AG10803 (cell line): ENCODE measurements at regions not wholly inside any gene's neighbourhood (a gene's known extent, or its start where the extent isn't known, plus 50 kb on each side); places are given as distances from the start of the nearest gene placed in this dataset.

Experiments
- DNase-seq: peaks from one replicate; pipeline ENCODE4 v3.0.0; 2010; ENCODE audit warnings: low read depth
- H3K4me3 ChIP-seq: 2 replicates; pipeline ENCODE4 v1.5.1; 2011; ENCODE audit warnings: mild to moderate bottlenecking, low read length, control low read depth
- TF ChIP-seq, protein P1 (sequence below): conservative IDR thresholded peaks from 2 replicates; pipeline ENCODE4 v1.5.1; 2011; ENCODE audit warnings: mild to moderate bottlenecking, low read length, control low read depth, inconsistent platforms

DNA sequence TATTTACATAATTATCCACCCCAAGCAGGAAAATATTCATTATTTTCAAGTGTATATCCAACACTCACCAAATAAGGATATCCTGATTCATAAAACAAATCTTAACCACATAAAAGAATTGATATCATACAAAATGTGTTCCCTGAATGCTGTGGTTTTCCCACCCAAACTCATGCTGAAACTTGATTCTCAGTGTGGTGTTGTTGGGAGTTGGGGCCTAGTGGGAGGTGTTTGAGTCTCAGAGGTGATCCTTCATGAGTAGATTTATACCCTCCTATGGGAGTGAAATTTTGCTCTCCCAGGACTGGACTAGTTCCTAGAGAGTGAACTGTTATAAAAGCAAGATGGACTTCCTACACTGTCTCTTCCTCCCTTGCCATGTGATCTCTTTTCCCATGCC is 1028.3 kb downstream of the SORCS1 start:
- no peak for DNase-seq
- H3K4me3 ChIP-seq: no peak overlapping the region
- TF ChIP-seq, protein P1, sequence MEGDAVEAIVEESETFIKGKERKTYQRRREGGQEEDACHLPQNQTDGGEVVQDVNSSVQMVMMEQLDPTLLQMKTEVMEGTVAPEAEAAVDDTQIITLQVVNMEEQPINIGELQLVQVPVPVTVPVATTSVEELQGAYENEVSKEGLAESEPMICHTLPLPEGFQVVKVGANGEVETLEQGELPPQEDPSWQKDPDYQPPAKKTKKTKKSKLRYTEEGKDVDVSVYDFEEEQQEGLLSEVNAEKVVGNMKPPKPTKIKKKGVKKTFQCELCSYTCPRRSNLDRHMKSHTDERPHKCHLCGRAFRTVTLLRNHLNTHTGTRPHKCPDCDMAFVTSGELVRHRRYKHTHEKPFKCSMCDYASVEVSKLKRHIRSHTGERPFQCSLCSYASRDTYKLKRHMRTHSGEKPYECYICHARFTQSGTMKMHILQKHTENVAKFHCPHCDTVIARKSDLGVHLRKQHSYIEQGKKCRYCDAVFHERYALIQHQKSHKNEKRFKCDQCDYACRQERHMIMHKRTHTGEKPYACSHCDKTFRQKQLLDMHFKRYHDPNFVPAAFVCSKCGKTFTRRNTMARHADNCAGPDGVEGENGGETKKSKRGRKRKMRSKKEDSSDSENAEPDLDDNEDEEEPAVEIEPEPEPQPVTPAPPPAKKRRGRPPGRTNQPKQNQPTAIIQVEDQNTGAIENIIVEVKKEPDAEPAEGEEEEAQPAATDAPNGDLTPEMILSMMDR: no peak

DNA sequence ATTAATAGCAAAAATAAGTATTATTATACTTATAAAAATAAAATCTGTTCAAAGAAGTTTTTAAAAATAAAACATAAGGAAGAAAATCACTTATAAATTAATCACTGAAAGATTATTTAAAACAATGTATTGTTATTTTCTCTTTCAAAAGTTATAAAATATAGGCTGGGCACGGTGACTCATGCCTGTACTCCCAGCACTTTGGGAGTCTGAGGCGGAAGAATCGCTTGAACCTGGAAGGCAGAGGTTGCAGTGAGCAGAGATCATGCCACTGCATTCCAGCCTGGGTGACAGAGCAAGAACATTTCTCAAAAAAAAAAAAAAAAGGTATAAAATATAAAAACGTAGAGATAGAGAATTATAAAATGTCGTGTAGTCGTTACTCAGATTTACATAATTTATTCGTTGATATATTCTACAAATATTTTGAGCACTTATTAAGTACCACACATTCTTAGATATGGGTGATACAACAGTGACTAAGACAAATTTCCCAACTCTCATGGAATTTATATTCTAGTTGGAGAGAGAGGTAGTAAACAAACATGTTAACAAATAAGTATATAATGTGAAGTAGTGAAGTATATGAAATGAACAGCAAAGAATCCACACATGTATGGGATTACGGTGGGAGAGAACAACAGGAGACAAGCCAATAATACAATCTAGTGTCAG is 1030.0 kb downstream of the SORCS1 start:
- TF ChIP-seq, protein P1: no peak
- DNase-seq: no peak
- no peak overlapping the region for H3K4me3 ChIP-seq

DNA sequence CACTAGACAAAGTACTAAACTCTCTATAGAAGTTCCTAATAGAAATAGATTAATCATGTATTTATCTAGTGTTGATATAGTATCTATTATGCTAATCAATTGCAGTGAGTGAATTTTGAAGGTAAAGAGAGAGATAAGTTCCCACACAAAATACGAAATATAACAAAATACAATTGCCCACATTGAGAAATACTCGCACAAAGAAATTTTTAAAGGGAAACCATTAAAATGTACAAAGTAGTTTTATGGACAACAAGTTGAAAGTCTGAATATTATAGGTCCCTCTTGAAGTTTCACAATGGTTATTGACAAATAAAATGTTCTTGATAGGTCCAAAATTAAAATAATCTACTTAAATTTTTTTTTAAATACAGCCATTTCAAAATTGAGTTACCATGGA is 1031.1 kb downstream of the SORCS1 start:
- DNase-seq: no peak
- no peak overlapping the region for H3K4me3 ChIP-seq
- TF ChIP-seq, protein P1: no peak

DNA sequence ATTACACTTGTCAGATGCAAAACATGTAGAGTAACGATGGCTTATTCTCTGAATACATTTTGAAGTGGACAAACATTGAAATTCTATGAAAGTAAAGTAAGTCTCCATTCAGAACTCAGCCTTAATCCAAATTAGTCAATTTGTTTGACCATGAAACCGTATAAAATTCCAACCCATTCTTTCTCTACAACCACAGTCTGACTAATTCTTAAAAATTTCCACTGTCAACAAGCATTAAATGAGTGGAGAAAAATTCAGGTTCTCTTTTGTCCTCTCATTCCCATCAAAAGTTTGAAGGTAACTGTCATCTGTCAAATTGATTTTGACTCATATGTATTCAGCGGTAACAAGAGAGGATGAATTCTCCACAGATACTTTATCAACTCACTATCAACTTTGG is 1031.5 kb downstream of the SORCS1 start:
- DNase-seq: no peak
- H3K4me3 ChIP-seq: no peak overlapping the region
- TF ChIP-seq, protein P1: no peak

DNA sequence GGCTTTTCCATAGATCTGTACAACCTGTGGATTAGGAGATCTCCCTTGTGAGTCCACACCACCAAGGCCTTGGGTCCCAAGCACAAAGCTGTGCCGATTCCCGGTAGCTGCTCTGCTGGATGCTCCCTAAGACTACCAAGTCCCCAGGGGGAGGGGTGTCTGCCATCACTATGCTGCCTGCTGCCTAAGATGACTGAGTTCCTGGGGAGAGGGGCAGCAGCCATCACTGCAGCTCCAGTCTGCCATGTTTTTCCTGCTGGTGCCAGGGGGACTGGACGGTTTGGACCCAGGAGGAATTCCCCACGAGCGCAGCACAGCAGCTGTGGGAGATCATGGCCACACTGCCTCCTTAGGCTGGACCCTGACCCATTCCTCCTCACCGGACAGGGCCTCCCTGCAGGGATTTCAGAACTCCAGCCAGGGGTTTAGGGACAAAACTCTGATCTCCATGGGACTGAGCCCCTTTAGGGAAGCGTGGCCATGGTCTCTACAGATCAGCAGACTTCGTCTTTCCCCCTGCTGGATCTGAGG is 1049.8 kb downstream of the SORCS1 start:
- TF ChIP-seq, protein P1: no peak
- H3K4me3 ChIP-seq: no peak overlapping the region
- no peak for DNase-seq

DNA sequence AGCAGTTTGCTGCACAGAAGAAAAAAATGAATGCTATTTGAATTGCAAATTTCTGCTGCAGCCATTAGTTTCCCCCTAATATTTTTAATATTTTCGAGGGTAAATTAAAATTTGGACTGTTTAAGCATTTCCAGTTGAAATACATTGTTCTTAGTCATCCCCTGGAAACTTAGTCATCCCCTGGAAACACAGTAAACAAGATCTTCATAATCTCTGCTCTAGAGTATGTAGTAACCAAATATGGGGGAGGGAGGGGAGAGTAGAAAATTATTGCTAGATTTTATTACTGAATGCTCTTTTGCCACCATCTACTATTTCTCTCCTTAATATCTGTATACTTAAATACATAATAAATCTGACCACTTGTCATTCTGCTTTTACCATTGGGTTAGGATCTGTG is 1053.3 kb downstream of the SORCS1 start:
- H3K4me3 ChIP-seq: no peak overlapping the region
- TF ChIP-seq, protein P1: no peak
- DNase-seq: peak; percentile 6

DNA sequence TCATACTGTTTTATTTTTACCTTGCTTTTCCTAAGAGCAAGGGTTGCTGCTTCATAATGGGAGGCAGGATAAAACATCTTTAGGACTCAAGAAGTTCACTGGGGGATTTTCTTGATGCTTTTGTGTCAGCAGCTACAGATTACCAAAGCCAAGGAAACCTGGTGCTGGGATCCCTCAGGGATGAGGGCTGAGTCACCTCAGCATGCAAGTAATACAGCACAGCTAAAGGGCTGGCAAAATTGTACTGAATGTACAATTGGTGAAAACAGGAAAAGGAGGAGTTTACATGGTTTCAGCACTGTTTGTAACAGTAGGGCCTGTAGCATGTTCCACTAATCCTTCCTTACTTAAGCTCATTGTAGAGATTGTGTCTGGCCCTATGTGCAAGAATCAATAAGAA is 1056.8 kb downstream of the SORCS1 start:
- no peak overlapping the region for H3K4me3 ChIP-seq
- TF ChIP-seq, protein P1: no peak
- DNase-seq: no peak
